GM18511 (cell line): ENCODE measurements at regions not wholly inside any gene's neighbourhood (a gene's known extent, or its start where the extent isn't known, plus 50 kb on each side); places are given as distances from the start of the nearest gene placed in this dataset.
"Not testable (repeated sequence)": the region's sequence is repeated elsewhere in the genome, so short reads cannot be mapped to it uniquely, and the experiment has no call there.

Experiments
- ATAC-seq: cut with Tn5 transposase; IDR thresholded peaks from one replicate; pipeline ENCODE4 v1.9.1; 2021; ENCODE audit warnings: mild to moderate bottlenecking, moderate library complexity; ENCODE audit not compliant: unreplicated experiment

DNA sequence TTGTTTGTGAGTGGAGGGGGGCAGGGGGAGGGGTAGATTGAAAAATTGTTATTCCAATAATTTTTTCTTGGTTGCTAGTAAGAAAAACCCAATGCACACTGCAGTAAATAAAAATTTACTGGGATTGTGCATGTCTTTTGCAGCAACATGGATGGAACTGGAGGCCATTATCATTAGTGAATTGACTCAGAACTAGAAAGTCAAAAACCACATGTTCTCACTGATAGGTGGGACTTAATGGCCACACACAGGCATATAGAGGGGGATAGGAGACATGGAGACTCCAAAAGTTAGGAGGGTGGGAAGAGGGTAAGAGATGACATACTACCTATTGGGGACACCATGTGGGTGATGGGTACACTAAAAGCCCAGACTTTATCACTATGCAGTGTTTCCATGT, 67.2 kb downstream of the BUB3 start:
- ATAC-seq: no peak

DNA sequence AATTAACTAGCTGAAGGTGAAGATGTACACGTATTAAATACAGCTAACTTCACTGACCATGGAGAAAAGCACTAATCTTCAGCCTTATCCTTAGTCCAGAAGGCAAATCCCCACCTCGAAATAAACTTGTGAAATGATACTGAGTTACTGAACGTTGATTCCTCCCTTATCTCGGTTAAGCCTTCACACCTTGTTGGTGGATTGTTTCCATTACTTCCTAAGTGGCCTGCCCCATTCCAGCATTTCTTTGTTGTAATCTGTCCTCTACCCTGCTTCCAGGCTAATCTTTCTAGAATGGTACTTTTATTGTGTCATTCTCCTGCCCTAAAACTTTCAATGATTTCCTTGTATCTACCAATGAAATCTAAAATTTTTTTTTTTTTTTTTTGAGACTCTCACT, 68.6 kb downstream of the BUB3 start:
- ATAC-seq: no peak

GRCh38 chr10:123227706-123228105, 73.5 kb downstream of the BUB3 start:
- ATAC-seq: no peak

- no peak for ATAC-seq
Measured at GRCh38 chr10:123229927-123230630, 75.9 kb downstream of the BUB3 start.

- ATAC-seq: not testable (repeated sequence)
Measured at GRCh38 chr10:123232879-123233278, 78.7 kb downstream of the BUB3 start.

- ATAC-seq: not testable (repeated sequence)
Measured at GRCh38 chr10:123235014-123235413, 80.8 kb downstream of the BUB3 start.

DNA sequence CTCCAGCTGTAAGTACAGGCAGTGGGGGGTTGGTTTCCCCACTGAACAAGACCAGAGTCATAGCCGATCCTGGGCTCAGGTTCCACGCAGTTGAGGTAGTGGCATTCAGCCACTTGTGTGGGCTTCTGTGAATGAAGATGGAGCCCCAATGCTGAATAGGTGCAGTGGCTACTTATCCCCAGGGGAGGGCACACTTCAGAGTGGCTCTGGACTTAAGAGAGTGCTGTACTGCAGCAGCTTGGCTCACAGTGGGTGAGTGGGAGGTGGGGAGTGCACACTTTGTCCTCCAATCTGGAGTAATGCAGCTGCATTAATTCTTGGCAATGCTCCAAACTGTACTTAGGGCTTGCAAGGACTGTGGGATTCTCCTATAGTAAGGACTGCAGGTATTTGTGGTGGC, 81.9 kb downstream of the BUB3 start:
- no peak for ATAC-seq

DNA sequence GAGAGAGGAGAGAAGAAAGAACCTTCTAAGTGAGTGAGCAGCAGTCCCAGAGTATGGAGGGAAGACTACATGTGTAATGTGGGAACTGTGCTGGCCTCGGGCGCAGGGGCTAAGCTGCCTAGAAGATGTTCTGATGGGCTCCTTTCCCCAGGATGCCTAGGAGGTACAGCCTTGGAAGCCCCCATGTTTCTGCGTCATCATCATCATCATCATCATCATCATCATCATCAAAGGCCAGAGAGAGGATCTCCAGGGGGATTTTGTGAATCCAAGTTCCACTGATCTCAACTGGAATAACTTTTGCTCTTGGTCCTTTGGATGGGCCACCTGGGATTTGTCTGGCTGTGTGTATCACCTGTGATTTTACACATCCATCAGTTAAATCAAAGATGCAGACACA, 86.0 kb downstream of the BUB3 start:
- ATAC-seq: no peak

GRCh38 chr10:123240776-123241175, 86.6 kb downstream of the BUB3 start:
- no peak for ATAC-seq

- peak; percentile 75 for ATAC-seq
Measured at GRCh38 chr10:123241391-123242141, 87.4 kb downstream of the BUB3 start.

DNA sequence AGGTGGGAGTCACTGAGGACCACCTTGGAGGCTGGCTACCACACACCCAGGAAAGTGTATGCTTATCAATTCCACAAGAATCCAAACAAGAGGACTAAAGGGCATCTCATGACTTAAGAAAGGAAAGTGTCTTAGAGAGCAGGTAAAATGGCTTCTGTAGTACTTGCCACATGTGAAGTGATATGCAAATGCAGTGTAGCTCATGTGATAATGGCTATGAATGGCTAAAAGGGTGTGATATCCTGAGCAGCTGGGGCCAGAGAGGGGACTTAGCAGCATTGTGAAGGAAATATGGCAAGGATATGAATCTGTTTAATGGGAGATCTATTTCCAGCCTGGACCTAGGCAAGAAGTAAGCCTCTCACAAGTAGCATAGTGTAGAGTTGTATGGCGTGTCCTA, 90.5 kb downstream of the BUB3 start:
- no peak for ATAC-seq

GRCh38 chr10:123245264-123245663, 91.1 kb downstream of the BUB3 start:
- ATAC-seq: no peak

- no peak for ATAC-seq
Measured at GRCh38 chr10:123249894-123250293, 95.7 kb downstream of the BUB3 start.

DNA sequence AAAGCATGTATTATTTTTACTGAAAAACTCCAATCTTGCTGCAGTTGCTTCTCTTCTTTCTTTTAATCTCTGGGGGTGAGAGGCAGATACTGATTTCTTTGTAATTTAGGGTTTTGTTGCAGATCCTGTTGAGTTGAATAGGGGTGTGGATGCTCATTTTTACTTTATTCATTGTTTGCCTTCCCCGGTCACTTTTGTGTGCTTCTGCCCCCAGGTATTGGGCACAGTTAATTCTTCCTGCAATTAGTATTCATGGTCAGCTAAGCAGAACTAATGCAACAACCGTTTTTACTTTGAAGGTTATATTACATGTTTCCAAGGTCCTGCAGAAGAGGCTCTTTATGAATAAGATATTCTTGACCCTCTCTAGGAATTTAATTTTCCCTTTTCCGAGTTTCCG, 96.4 kb downstream of the BUB3 start:
- no peak for ATAC-seq

- no peak for ATAC-seq
Measured at GRCh38 chr10:123252779-123253178, 98.6 kb downstream of the BUB3 start.

DNA sequence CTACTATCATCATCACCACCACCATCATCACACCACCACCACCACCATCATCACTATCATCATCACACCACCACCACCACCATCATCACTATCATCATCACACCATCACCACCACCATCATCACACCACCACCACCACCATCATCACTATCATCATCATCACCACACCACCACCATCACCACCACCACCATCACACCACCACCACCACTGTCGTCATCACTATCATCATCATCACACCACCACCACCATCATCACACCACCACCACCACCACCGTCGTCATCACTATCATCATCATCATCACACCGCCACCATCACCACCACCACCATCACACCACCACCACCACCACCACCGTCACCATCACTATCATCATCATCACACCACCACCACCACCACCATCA, 100.1 kb downstream of the BUB3 start:
- ATAC-seq: not testable (repeated sequence)

DNA sequence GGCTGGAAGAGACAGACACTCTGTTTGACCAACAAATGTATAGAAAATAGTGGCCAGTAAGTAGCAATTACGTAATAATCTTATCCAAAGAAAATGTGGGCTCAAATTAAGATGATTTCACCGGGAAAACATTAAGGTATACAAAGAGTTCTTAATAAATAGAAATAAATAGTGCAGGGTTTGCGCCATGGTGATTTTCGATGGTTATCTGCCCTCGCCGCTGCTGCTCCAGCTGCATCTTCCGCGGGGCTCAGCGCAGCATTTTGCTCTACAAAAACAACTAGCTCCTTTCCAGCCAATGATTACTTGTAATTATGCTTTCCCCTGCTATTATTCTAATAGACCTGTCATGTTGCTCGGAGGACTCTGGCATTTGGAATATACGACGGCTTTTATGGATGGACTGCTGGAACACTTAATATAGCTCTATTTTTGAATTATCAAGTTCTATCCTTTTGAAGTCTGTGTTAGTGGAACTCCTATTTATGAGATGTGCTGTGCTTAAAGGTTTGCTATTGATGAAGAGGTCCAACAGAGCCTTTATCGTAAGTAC, 103.8 kb downstream of the BUB3 start:
- no peak for ATAC-seq

- no peak for ATAC-seq
Measured at GRCh38 chr10:123259081-123259480, 104.9 kb downstream of the BUB3 start.

- ATAC-seq: no peak
Measured at GRCh38 chr10:123259791-123260190, 105.6 kb downstream of the BUB3 start.

- no peak for ATAC-seq
Measured at GRCh38 chr10:123262456-123262855, 108.3 kb downstream of the BUB3 start.

- no peak for ATAC-seq
Measured at GRCh38 chr10:123266971-123267370, 112.8 kb downstream of the BUB3 start.

- ATAC-seq: no peak
Measured at GRCh38 chr10:123269017-123269552, 114.9 kb downstream of the BUB3 start.
